ENCODE measurements at regions not wholly inside any gene's neighbourhood (a gene's known extent, or its start where the extent isn't known, plus 50 kb on each side); places are given as distances from the start of the nearest gene placed in this dataset.

- TF ChIP-seq CTCF (IDR thresholded peaks at IDR 0.05) = no peak
- TF ChIP-seq POLR2A (IDR thresholded peaks at IDR 0.05) = no peak
- no peak for TF ChIP-seq EP300 (IDR thresholded peaks at IDR 0.05; ENCODE audit: low read depth)
Measured at GRCh38 chr10:77717336-77717735, 79.7 kb upstream of the KCNMA1 start.

Data from transverse colon (tissue), 3 donors.